HG03571 (cell line): ENCODE measurements at regions not wholly inside any gene's neighbourhood (a gene's known extent, or its start where the extent isn't known, plus 50 kb on each side); places are given as distances from the start of the nearest gene placed in this dataset.

Experiments
- ATAC-seq: cut with Tn5 transposase; IDR thresholded peaks from one replicate; pipeline ENCODE4 v1.9.1; 2021; ENCODE audit not compliant: unreplicated experiment

- no peak for ATAC-seq
Measured at GRCh38 chr2:215627771-215628170, 191.9 kb upstream of the FN1 start.

GRCh38 chr2:215626812-215627281 is 191.0 kb upstream of the FN1 start:
- ATAC-seq: no peak

DNA sequence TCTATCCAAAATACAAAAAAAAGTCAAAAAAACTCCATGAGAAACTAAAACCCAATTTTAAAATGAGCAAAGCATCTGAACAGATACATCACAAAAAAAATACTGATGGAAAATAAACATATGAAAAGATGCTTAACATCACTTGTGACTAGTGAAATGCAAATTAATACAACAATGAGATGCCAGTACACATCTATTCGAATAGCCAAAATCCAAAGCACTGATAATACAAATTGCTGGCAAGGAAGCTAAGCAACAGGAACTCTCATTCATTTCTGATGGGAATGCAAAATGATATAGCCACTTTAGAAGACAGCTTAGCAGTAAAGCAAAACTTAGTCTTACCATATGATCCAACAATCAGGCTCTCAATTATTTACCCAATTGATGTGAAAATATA is 190.2 kb upstream of the FN1 start:
- no peak for ATAC-seq

GRCh38 chr2:215625207-215625606 is 189.3 kb upstream of the FN1 start:
- no peak for ATAC-seq

GRCh38 chr2:215624423-215624829 is 188.6 kb upstream of the FN1 start:
- no peak for ATAC-seq

- ATAC-seq: no peak
Measured at GRCh38 chr2:215622837-215623236, 187.0 kb upstream of the FN1 start.

GRCh38 chr2:215621381-215621780 is 185.5 kb upstream of the FN1 start:
- no peak for ATAC-seq

DNA sequence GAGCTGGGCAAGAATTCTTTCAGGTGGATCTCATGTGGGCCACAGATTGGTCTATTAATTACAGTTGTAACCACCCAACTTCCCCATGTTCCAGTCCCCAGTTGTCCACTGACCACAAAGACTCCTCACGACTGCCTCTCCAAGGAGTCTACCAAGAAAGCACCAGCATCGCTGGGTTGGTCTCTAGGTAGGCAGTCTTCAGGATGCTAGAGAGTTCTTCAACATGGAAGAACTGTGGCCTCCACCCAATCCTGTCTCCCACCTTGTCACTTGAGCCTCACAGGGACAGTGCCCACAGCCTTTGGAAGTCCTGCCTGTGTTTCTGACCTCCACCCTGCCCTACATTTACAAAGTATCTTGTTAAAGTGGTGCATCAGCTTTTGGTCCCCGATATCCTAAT is 184.7 kb upstream of the FN1 start:
- no peak for ATAC-seq

DNA sequence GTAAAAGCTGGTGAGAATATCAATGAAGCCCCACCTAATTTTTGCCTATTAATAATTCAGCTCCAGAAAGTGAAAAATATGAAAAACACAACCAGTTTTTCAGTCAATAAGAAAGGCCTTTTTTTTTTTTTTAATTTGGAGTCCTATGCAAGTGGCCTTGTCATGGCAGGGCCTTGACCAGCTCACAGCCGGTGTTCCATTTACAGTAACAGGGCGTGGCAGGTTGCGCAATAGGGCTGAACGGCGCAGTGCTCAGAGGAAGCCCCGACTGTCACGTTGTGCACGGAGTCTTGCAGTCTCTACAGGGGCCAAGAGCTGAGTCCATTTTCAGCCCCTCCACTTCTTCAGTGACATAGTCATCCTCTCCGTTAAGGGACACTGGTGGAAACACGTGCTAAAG is 184.1 kb upstream of the FN1 start:
- ATAC-seq: no peak

DNA sequence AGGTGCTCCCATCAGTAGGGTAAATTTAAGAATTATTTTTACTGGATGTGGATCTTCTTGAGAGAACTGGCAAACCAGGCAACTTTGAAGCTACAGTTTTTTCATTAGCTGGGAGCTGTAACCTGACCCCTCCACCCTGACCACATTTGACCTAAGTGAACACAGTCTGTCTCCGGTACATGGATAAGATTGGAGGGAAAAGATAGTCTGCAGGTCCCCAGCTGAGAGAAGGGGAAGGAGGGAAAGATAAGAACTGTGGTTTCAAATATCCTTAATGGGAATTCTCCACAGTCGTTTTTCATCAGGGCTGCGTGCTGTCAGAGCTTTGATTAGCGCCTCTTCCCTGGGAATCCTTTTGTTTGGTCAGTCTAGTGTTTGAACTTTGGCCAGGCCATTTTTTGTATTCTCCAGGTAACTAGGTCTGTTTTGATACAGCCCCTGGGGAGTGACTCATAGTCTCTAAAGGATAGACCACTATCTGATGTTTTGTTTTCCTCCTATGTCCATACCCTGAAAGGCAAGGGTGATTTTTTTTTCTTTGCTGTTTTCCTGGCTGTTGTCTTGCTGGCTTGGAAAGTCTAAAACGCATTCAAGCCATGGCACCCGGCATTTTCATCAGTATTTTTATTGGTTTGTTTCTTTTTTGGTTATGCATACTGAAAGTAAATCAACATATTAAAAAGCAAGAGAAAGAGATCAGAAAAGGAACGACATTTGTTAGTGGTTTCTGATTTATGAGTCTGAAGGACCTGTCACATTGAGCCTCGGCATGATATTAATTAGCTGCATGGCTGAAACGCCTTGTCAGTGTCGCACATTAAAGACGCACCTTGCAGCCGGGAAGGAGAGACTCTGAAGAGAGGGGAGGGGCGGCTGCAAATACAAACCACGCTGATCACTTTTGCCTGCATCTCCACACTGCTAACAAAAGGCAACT is 183.4 kb upstream of the FN1 start:
- no peak for ATAC-seq

- ATAC-seq: no peak
Measured at GRCh38 chr2:215618145-215618544, 182.3 kb upstream of the FN1 start.

DNA sequence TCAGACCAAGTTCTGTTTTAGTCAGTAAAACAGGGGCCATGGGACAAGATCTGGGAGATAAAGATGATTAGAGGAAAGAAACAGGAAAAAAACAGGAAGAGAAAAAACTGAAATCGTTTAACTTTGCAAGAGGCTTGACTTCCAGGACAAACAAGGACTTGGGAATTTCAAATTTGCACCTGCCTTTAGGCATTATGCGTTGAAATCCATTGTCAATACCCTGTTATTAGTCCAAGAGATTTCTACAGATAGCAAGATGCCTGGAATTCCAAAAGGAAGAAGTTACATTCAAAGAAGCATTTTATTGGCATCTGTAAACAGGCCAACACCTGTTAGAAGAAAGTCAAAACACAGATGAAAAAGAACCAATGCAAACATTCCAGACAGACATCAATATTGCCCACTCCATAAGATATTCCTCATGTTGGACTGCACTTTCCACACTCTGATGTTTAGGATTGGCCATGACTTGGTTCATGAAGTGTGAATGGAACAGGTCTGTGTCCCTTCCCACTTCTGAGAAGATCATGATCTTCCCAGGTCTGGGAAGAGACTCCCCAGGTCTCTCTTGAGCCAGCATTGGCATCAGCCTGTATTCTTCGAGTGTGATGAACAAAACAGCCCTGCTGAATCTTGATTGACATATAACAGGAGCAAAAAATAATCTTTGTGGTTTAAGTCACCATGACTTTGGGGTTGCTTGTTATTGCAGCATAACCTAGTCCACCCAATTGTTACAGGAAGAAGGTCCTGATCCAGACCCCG is 181.4 kb upstream of the FN1 start:
- ATAC-seq: no peak

- no peak for ATAC-seq
Measured at GRCh38 chr2:215615803-215616174, 179.9 kb upstream of the FN1 start.

DNA sequence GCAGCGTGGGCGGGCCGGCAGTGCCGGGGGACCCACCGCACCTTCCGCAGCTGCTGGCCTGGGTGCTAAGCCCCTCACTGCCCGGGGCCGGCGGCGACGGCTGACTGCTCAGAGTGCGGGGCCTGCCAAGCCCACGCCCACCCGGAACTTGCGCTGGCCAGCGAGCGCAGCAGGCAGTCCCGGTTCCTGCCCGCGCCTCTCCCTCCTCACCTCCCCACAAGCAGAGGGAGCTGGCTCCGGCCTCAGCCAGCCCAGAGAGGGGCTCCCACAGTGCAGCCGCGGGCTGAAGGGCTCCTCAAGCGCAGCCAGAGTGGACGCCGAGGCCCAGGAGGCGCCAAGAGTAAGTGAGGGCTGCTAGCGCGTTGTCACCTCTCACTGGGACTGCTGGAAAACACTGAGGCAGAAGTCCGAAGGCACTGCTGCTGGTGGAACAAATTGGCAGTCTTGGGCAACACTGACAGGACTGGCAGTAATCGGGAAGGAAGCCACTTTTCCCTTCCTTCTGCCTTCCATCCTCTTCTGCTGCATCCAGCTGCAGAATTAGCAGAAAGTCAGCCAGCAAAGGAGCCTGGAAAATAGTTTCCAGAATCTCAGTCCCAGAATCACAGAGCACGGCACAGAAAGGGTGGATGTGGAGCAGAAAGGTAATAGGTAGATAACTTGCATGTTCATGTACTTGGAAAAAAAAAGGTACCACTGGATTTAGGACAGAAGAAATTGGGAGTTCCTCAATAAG is 179.4 kb upstream of the FN1 start:
- ATAC-seq: no peak

- no peak for ATAC-seq
Measured at GRCh38 chr2:215614296-215614695, 178.4 kb upstream of the FN1 start.

- no peak for ATAC-seq
Measured at GRCh38 chr2:215613888-215614287, 178.0 kb upstream of the FN1 start.

DNA sequence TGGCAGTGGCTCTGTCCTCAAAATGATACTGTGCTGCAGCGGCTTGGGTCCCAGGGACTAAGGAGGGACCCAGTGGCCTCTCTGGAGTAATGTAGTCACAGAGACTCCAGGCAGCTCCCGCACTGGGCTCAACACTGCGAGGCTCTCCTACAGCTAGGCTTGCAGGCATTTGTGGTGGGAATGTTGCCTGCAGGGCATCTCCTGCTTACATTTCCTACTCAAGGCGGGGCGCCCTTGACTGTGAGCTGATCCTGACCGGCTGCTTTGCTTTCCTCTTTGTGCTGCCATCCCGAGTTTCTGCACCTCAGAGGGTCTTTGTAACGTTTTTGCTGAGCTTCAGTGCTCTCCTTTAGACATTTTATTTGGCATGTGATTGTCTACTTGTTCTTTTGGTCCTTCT is 177.4 kb upstream of the FN1 start:
- no peak for ATAC-seq

DNA sequence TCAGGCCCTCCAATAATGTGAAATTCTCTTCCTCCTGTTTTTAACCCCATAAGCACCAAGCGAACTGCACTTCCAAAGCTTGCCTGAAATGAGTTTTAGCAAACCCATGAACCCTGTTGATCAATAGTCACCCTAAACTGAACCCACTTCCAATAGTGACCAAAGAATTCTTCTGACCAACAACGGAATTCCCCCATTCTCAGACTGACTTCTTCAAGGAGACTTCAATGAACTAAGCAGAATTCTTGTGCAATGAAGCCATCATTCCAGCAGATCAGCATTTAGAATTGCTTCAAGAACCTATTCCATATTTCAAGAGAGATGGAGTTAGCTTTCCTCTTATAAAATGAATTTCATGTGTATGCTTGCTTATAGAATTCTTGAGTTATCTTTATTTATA is 176.9 kb upstream of the FN1 start:
- ATAC-seq: no peak

DNA sequence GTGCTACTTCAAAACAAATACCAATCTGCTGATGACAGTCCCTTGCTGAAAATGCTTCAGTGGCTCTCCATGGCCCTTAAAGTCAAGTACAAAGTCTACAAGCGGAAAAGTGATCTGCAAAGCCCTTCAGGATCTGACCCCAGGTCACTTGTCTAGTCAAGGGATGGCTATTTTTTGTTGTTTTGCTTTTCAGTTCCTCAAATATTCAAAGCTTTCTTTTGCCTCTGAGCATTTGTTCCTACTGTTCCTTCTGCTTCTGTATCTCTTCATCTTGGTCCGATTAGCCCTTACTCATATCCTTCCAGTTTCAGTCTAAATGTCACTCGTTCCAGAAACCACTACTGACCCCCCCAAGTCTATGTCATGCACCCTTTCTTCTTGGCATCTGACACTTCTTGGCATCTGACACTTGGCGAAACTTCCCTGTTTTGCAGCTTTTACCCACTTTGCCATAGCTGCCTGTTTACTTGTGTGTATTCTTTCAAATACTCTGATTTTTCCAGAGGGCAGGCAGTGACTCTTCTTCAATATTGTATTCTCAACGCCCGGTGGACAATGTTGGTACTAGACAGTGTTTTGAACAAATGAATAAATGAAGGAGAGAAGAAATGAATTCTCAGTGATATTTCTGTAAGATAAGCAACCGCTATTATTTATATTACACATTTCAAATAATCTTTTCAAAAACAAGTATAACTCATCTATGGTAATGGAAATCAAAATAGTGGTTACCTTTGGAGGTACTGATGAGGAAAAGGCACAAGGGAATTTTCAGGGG is 175.9 kb upstream of the FN1 start:
- ATAC-seq: no peak

- no peak for ATAC-seq
Measured at GRCh38 chr2:215609089-215610032, 173.5 kb upstream of the FN1 start.
